ENCODE measurements at regions not wholly inside any gene's neighbourhood (a gene's known extent, or its start where the extent isn't known, plus 50 kb on each side); places are given as distances from the start of the nearest gene placed in this dataset.

GRCh38 chrX:94515009-94515408 lies 841.0 kb downstream of the FAM133A start:
- Histone ChIP-seq H3K9me3 (ENCODE audit: insufficient read depth, low read depth, low read length) (no peaks in the 10 kb centered on the region), H3K79me2 (ENCODE audit: insufficient read depth, low read length) (no peaks in the 10 kb centered on the region), H3K4me1 (ENCODE audit: insufficient read depth, low read length) (no peaks in the 10 kb centered on the region), H3K27me3 (ENCODE audit: insufficient read depth, low read length) (no peaks in the 10 kb centered on the region), H3K4me2 (ENCODE audit: low read length) (no peak overlapping the region), H3K4me3 (ENCODE audit: insufficient read depth, low read depth, low read length) (no peak overlapping the region), H2AFZ (ENCODE audit: low read depth, low read length) (no peak overlapping the region), H3K9ac (ENCODE audit: low read length) (no peak overlapping the region), H3K27ac (ENCODE audit: low read depth, low read length) (no peak overlapping the region), H3K36me3 (ENCODE audit: insufficient read depth, low read length) (no peaks in the 10 kb centered on the region), H4K20me1 (ENCODE audit: insufficient read depth, low read length) (no peaks in the 10 kb centered on the region)
- TF ChIP-seq EZH2 (IDR thresholded peaks at IDR 0.05; ENCODE audit: insufficient read depth, low read length), result no peak
- TF ChIP-seq, protein P1, sequence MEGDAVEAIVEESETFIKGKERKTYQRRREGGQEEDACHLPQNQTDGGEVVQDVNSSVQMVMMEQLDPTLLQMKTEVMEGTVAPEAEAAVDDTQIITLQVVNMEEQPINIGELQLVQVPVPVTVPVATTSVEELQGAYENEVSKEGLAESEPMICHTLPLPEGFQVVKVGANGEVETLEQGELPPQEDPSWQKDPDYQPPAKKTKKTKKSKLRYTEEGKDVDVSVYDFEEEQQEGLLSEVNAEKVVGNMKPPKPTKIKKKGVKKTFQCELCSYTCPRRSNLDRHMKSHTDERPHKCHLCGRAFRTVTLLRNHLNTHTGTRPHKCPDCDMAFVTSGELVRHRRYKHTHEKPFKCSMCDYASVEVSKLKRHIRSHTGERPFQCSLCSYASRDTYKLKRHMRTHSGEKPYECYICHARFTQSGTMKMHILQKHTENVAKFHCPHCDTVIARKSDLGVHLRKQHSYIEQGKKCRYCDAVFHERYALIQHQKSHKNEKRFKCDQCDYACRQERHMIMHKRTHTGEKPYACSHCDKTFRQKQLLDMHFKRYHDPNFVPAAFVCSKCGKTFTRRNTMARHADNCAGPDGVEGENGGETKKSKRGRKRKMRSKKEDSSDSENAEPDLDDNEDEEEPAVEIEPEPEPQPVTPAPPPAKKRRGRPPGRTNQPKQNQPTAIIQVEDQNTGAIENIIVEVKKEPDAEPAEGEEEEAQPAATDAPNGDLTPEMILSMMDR (IDR thresholded peaks at IDR 0.05; ENCODE audit: insufficient read depth, low read depth, low read length), result no peak
- no peaks in the 10 kb centered on the region for H3K4me1 Mint-ChIP-seq (ENCODE audit: low read depth, unreplicated experiment)
- H3K36me3 Mint-ChIP-seq (ENCODE audit: low read depth, unreplicated experiment), result no peaks in the 10 kb centered on the region
- H3K27ac Mint-ChIP-seq (ENCODE audit: unreplicated experiment), result no peak overlapping the region
- H3K27me3 Mint-ChIP-seq (ENCODE audit: low read depth, unreplicated experiment), result no peaks in the 10 kb centered on the region
- no peak overlapping the region for H3K4me3 Mint-ChIP-seq (ENCODE audit: unreplicated experiment)
- FAIRE-seq, result peak; percentile 39
- H3K9me3 Mint-ChIP-seq (ENCODE audit: unreplicated experiment), result no peaks in the 10 kb centered on the region
- no peak for DNase-seq (ENCODE audit: low read depth)

DNA sequence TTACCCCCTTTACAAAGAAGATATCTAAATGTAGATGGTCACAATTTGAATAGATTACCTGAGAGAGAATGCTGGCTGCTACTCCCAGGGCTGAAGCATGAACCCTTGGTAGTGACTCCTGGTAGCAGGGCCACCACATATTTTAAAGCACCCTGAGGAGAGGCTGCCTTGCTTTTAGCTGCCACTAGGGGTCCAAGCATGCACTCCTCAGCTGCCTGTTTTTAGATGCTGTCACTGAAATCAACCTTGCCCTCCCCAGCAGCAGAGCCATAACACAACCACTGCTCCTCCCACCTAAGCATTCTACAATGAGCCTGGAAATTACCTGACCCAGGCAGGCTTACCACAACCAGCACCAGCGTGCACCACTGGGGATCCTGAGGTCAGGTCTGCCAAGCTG lies 850.9 kb downstream of the FAM133A start:
- Histone ChIP-seq H2AFZ (ENCODE audit: low read depth, low read length) (no peak overlapping the region), H3K4me1 (ENCODE audit: insufficient read depth, low read length) (no peaks in the 10 kb centered on the region), H3K4me2 (ENCODE audit: low read length) (no peak overlapping the region), H3K9me3 (ENCODE audit: insufficient read depth, low read depth, low read length) (no peaks in the 10 kb centered on the region), H3K36me3 (ENCODE audit: insufficient read depth, low read length) (no peaks in the 10 kb centered on the region), H3K4me3 (ENCODE audit: insufficient read depth, low read depth, low read length) (no peak overlapping the region), H3K27ac (ENCODE audit: low read depth, low read length) (no peak overlapping the region), H3K9ac (ENCODE audit: low read length) (no peak overlapping the region), H4K20me1 (ENCODE audit: insufficient read depth, low read length) (no peaks in the 10 kb centered on the region), H3K27me3 (ENCODE audit: insufficient read depth, low read length) (no peaks in the 10 kb centered on the region), H3K79me2 (ENCODE audit: insufficient read depth, low read length) (no peaks in the 10 kb centered on the region)
- DNase-seq (ENCODE audit: low read depth), result no peak
- Mint-ChIP-seq H3K4me3 (ENCODE audit: unreplicated experiment) (no peak overlapping the region), H3K27me3 (ENCODE audit: low read depth, unreplicated experiment) (no peaks in the 10 kb centered on the region), H3K9me3 (ENCODE audit: unreplicated experiment) (no peaks in the 10 kb centered on the region), H3K36me3 (ENCODE audit: low read depth, unreplicated experiment) (no peaks in the 10 kb centered on the region), H3K4me1 (ENCODE audit: low read depth, unreplicated experiment) (no peaks in the 10 kb centered on the region), H3K27ac (ENCODE audit: unreplicated experiment) (no peak overlapping the region)
- TF ChIP-seq, protein P1 (IDR thresholded peaks at IDR 0.05; ENCODE audit: insufficient read depth, low read depth, low read length), result no peak
- TF ChIP-seq EZH2 (IDR thresholded peaks at IDR 0.05; ENCODE audit: insufficient read depth, low read length), result no peak
- no peak for FAIRE-seq

GRCh38 chrX:94545722-94546121 lies 871.7 kb downstream of the FAM133A start:
- no peaks in the 10 kb centered on the region for H3K36me3 Mint-ChIP-seq (ENCODE audit: low read depth, unreplicated experiment)
- Histone ChIP-seq H3K36me3 (ENCODE audit: insufficient read depth, low read length) (no peaks in the 10 kb centered on the region), H3K4me1 (ENCODE audit: insufficient read depth, low read length) (no peaks in the 10 kb centered on the region), H3K27ac (ENCODE audit: low read depth, low read length) (no peak overlapping the region), H3K79me2 (ENCODE audit: insufficient read depth, low read length) (no peaks in the 10 kb centered on the region), H4K20me1 (ENCODE audit: insufficient read depth, low read length) (no peaks in the 10 kb centered on the region), H3K27me3 (ENCODE audit: insufficient read depth, low read length) (no peaks in the 10 kb centered on the region), H3K9ac (ENCODE audit: low read length) (no peak overlapping the region), H3K4me3 (ENCODE audit: insufficient read depth, low read depth, low read length) (no peak overlapping the region), H3K9me3 (ENCODE audit: insufficient read depth, low read depth, low read length) (no peaks in the 10 kb centered on the region), H3K4me2 (ENCODE audit: low read length) (no peak overlapping the region), H2AFZ (ENCODE audit: low read depth, low read length) (no peak overlapping the region)
- DNase-seq (ENCODE audit: low read depth), result no peak
- FAIRE-seq, result peak; percentile 91
- H3K4me1 Mint-ChIP-seq (ENCODE audit: low read depth, unreplicated experiment), result no peaks in the 10 kb centered on the region
- H3K4me3 Mint-ChIP-seq (ENCODE audit: unreplicated experiment), result no peak overlapping the region
- TF ChIP-seq, protein P1 (IDR thresholded peaks at IDR 0.05; ENCODE audit: insufficient read depth, low read depth, low read length), result no peak
- TF ChIP-seq EZH2 (IDR thresholded peaks at IDR 0.05; ENCODE audit: insufficient read depth, low read length), result no peak
- H3K27me3 Mint-ChIP-seq (ENCODE audit: low read depth, unreplicated experiment), result no peaks in the 10 kb centered on the region
- H3K9me3 Mint-ChIP-seq (ENCODE audit: unreplicated experiment), result no peaks in the 10 kb centered on the region
- no peak overlapping the region for H3K27ac Mint-ChIP-seq (ENCODE audit: unreplicated experiment)

Data from astrocyte (in vitro differentiated cells and primary cell).